ENCODE measurements at regions not wholly inside any gene's neighbourhood (a gene's known extent, or its start where the extent isn't known, plus 50 kb on each side); places are given as distances from the start of the nearest gene placed in this dataset.

GRCh38 chr6:137657351-137657911 lies 163.2 kb upstream of the OLIG3 start:
- Mint-ChIP-seq H3K36me3 (no peaks in the 10 kb centered on the region), H3K4me3 (no peak overlapping the region), H3K27me3 (no peaks in the 10 kb centered on the region), H3K27ac (peak overlapping the region; percentile 46), H3K9me3 (peaks cover 3% of the 10 kb centered on the region), H3K4me1 (ENCODE audit: unreplicated experiment) (peaks cover 11% of the 10 kb centered on the region)
- TF ChIP-seq CTCF (conservative IDR thresholded peaks at IDR 0.05), result no peak
- DNase-seq (ENCODE audit: extremely low spot score, unreplicated experiment), result no peak

GRCh38 chr6:137658287-137658686 lies 164.1 kb upstream of the OLIG3 start:
- no peak for DNase-seq (ENCODE audit: extremely low spot score, unreplicated experiment)
- H3K27me3 Mint-ChIP-seq, result no peaks in the 10 kb centered on the region
- no peaks in the 10 kb centered on the region for H3K36me3 Mint-ChIP-seq
- H3K9me3 Mint-ChIP-seq, result peaks cover 3% of the 10 kb centered on the region
- H3K4me1 Mint-ChIP-seq (ENCODE audit: unreplicated experiment), result peaks cover 11% of the 10 kb centered on the region
- peak overlapping the region; percentile 7 for H3K4me3 Mint-ChIP-seq
- no peak overlapping the region for H3K27ac Mint-ChIP-seq
- TF ChIP-seq CTCF (conservative IDR thresholded peaks at IDR 0.05), result no peak

- Mint-ChIP-seq H3K4me1 (ENCODE audit: unreplicated experiment) (peaks cover 11% of the 10 kb centered on the region), H3K27ac (no peak overlapping the region), H3K36me3 (no peaks in the 10 kb centered on the region), H3K27me3 (no peaks in the 10 kb centered on the region), H3K4me3 (no peak overlapping the region), H3K9me3 (peaks cover 3% of the 10 kb centered on the region)
- no peak for TF ChIP-seq CTCF (conservative IDR thresholded peaks at IDR 0.05)
- DNase-seq (ENCODE audit: extremely low spot score, unreplicated experiment), result no peak
These were observed 165.7 kb upstream of the OLIG3 start for GRCh38 chr6:137659871-137660270.

GRCh38 chr6:137660296-137660731 lies 166.1 kb upstream of the OLIG3 start:
- Mint-ChIP-seq H3K27ac (no peak overlapping the region), H3K36me3 (no peaks in the 10 kb centered on the region), H3K27me3 (no peaks in the 10 kb centered on the region), H3K4me3 (no peak overlapping the region), H3K4me1 (ENCODE audit: unreplicated experiment) (peaks cover 11% of the 10 kb centered on the region), H3K9me3 (peaks cover 3% of the 10 kb centered on the region)
- DNase-seq (ENCODE audit: extremely low spot score, unreplicated experiment), result no peak
- TF ChIP-seq CTCF (conservative IDR thresholded peaks at IDR 0.05), result no peak

- DNase-seq (ENCODE audit: extremely low spot score, unreplicated experiment), result no peak
- peak; percentile 40 for TF ChIP-seq CTCF (conservative IDR thresholded peaks at IDR 0.05)
- no peaks in the 10 kb centered on the region for H3K27me3 Mint-ChIP-seq
- H3K9me3 Mint-ChIP-seq, result peaks cover 3% of the 10 kb centered on the region
- no peaks in the 10 kb centered on the region for H3K36me3 Mint-ChIP-seq
- H3K4me1 Mint-ChIP-seq (ENCODE audit: unreplicated experiment), result peaks cover 11% of the 10 kb centered on the region
- H3K4me3 Mint-ChIP-seq, result no peak overlapping the region
- no peak overlapping the region for H3K27ac Mint-ChIP-seq
These were observed 167.4 kb upstream of the OLIG3 start for GRCh38 chr6:137661601-137662000.

GRCh38 chr6:137664183-137664582 lies 170.0 kb upstream of the OLIG3 start:
- TF ChIP-seq CTCF (conservative IDR thresholded peaks at IDR 0.05), result no peak
- H3K9me3 Mint-ChIP-seq, result no peaks in the 10 kb centered on the region
- no peaks in the 10 kb centered on the region for H3K27me3 Mint-ChIP-seq
- no peaks in the 10 kb centered on the region for H3K4me1 Mint-ChIP-seq (ENCODE audit: unreplicated experiment)
- H3K4me3 Mint-ChIP-seq, result no peak overlapping the region
- no peak for DNase-seq (ENCODE audit: extremely low spot score, unreplicated experiment)
- no peak overlapping the region for H3K27ac Mint-ChIP-seq
- H3K36me3 Mint-ChIP-seq, result no peaks in the 10 kb centered on the region

Data from type B pancreatic cell (in vitro differentiated cells).